ENCODE measurements at regions not wholly inside any gene's neighbourhood (a gene's known extent, or its start where the extent isn't known, plus 50 kb on each side); places are given as distances from the start of the nearest gene placed in this dataset.

- DNase-seq (ENCODE audit: extremely low spot score in 2 of 2) = no peak
- Histone ChIP-seq H3K4me1 (no peaks in the 10 kb centered on the region), H3K4me3 (no peak overlapping the region), H3K27ac (no peak overlapping the region), H3K27me3 (no peaks in the 10 kb centered on the region), H3K36me3 (no peaks in the 10 kb centered on the region), H3K9me3 (no peaks in the 10 kb centered on the region)
- intact Hi-C loops (cut with DNase I) = no loop called here
- no peak for TF ChIP-seq POLR2AphosphoS5 (IDR thresholded peaks at IDR 0.05; ENCODE audit: insufficient read depth in 1 of 2, low read depth in 1 of 2)
- TF ChIP-seq POLR2A (IDR thresholded peaks at IDR 0.05) = no peak
- TF ChIP-seq CTCF (IDR thresholded peaks at IDR 0.05) = no peak
These were observed 305.4 kb downstream of the PRDM5 start for GRCh38 chr4:120617171-120617570.

GRCh38 chr4:120616041-120616440, 306.5 kb downstream of the PRDM5 start:
- Histone ChIP-seq H3K27ac (no peak overlapping the region), H3K27me3 (no peaks in the 10 kb centered on the region), H3K36me3 (no peaks in the 10 kb centered on the region), H3K4me3 (no peak overlapping the region), H3K9me3 (no peaks in the 10 kb centered on the region), H3K4me1 (no peaks in the 10 kb centered on the region)
- intact Hi-C loops (cut with DNase I) = no loop called here
- no peak for TF ChIP-seq CTCF (IDR thresholded peaks at IDR 0.05)
- no peak for DNase-seq (ENCODE audit: extremely low spot score in 2 of 2)

- TF ChIP-seq POLR2A (IDR thresholded peaks at IDR 0.05) (no peak), CTCF (IDR thresholded peaks at IDR 0.05) (no peak), POLR2AphosphoS5 (IDR thresholded peaks at IDR 0.05; ENCODE audit: insufficient read depth in 1 of 2, low read depth in 1 of 2) (no peak)
- Histone ChIP-seq H3K27ac (no peak overlapping the region), H3K9me3 (no peaks in the 10 kb centered on the region), H3K4me3 (no peak overlapping the region), H3K4me1 (no peaks in the 10 kb centered on the region), H3K36me3 (no peaks in the 10 kb centered on the region), H3K27me3 (no peaks in the 10 kb centered on the region)
- DNase-seq (ENCODE audit: extremely low spot score in 2 of 2) = no peak
- intact Hi-C loops (cut with DNase I) = no loop called here
These were observed 308.7 kb downstream of the PRDM5 start for GRCh38 chr4:120613778-120614177.

GRCh38 chr4:120611092-120611491, 311.4 kb downstream of the PRDM5 start:
- Histone ChIP-seq H3K27me3 (no peaks in the 10 kb centered on the region), H3K9me3 (no peaks in the 10 kb centered on the region), H3K4me3 (no peak overlapping the region), H3K4me1 (no peaks in the 10 kb centered on the region), H3K27ac (no peak overlapping the region), H3K36me3 (no peaks in the 10 kb centered on the region)
- no peak for DNase-seq (ENCODE audit: extremely low spot score in 2 of 2)
- intact Hi-C loops (cut with DNase I) = no loop called here
- TF ChIP-seq CTCF (IDR thresholded peaks at IDR 0.05) = no peak
- TF ChIP-seq POLR2A (IDR thresholded peaks at IDR 0.05) = no peak
- no peak for TF ChIP-seq POLR2AphosphoS5 (IDR thresholded peaks at IDR 0.05; ENCODE audit: insufficient read depth in 1 of 2, low read depth in 1 of 2)

- intact Hi-C loops (cut with DNase I) = no loop called here
- no peak for DNase-seq (ENCODE audit: extremely low spot score in 2 of 2)
- Histone ChIP-seq H3K27ac (no peak overlapping the region), H3K36me3 (no peaks in the 10 kb centered on the region), H3K9me3 (no peaks in the 10 kb centered on the region), H3K4me1 (no peaks in the 10 kb centered on the region), H3K27me3 (no peaks in the 10 kb centered on the region), H3K4me3 (no peak overlapping the region)
- TF ChIP-seq POLR2AphosphoS5 (IDR thresholded peaks at IDR 0.05; ENCODE audit: insufficient read depth in 1 of 2, low read depth in 1 of 2) = no peak
These were observed 331.5 kb downstream of the PRDM5 start for GRCh38 chr4:120591038-120591437.

GRCh38 chr4:120589787-120590186, 332.7 kb downstream of the PRDM5 start:
- no peaks in the 10 kb centered on the region for H3K4me1 ChIP-seq
- no peaks in the 10 kb centered on the region for H3K27me3 ChIP-seq
- H3K36me3 ChIP-seq = no peaks in the 10 kb centered on the region
- no peak for DNase-seq (ENCODE audit: extremely low spot score in 2 of 2)
- no peak overlapping the region for H3K27ac ChIP-seq
- no peak for TF ChIP-seq CTCF (IDR thresholded peaks at IDR 0.05)
- TF ChIP-seq POLR2A (IDR thresholded peaks at IDR 0.05) = no peak
- TF ChIP-seq POLR2AphosphoS5 (IDR thresholded peaks at IDR 0.05; ENCODE audit: insufficient read depth in 1 of 2, low read depth in 1 of 2) = no peak
- intact Hi-C loops (cut with DNase I) = no loop called here
- H3K4me3 ChIP-seq = no peak overlapping the region
- H3K9me3 ChIP-seq = no peaks in the 10 kb centered on the region
